PC-9 (cell line): ENCODE measurements at regions not wholly inside any gene's neighbourhood (a gene's known extent, or its start where the extent isn't known, plus 50 kb on each side); places are given as distances from the start of the nearest gene placed in this dataset.

Source experiments
- CTCF ChIP-seq: fragments of 200-600 bp; sonication (generic); conservative IDR thresholded peaks from 2 replicates; pipeline ENCODE4 v1.6.1; 2017; ENCODE audit warnings: mixed run types, antibody characterized with exemption, mild to moderate bottlenecking, moderate library complexity
- EZH2 ChIP-seq: fragments of 200-600 bp; sonication (generic); IDR thresholded peaks from 2 replicates; pipeline ENCODE4 v1.8.0; 2017; ENCODE audit warnings: antibody characterized with exemption, low read depth

- TF ChIP-seq CTCF: no peak
- TF ChIP-seq EZH2: no peak
Measured at GRCh38 chrX:113009029-113009428, 168.4 kb upstream of the AMOT start.
